BLaER1 (cell line): ENCODE measurements at regions not wholly inside any gene's neighbourhood (a gene's known extent, or its start where the extent isn't known, plus 50 kb on each side); places are given as distances from the start of the nearest gene placed in this dataset.

Experiments
- H3K27ac ChIP-seq: shearing (Covaris generic); formaldehyde crosslinking; 2 replicates; pipeline ENCODE4 v1.8.1; 2022
- H3K27me3 ChIP-seq: shearing (Covaris generic); formaldehyde crosslinking; 2 replicates; pipeline ENCODE4 v1.8.1; 2022
- H3K36me3 ChIP-seq: shearing (Covaris generic); formaldehyde crosslinking; 2 replicates; pipeline ENCODE4 v1.8.1; 2022
- H3K4me1 ChIP-seq: shearing (Covaris generic); formaldehyde crosslinking; 2 replicates; pipeline ENCODE4 v1.8.1; 2022
- H3K4me2 ChIP-seq: shearing (Covaris generic); formaldehyde crosslinking; 2 replicates; pipeline ENCODE4 v1.8.1; 2022
- H3K4me3 ChIP-seq: shearing (Covaris generic); formaldehyde crosslinking; 2 replicates; pipeline ENCODE4 v1.8.1; 2022
- H3K9ac ChIP-seq: shearing (Covaris generic); formaldehyde crosslinking; 2 replicates; pipeline ENCODE4 v1.8.1; 2022
- H3K9me3 ChIP-seq: shearing (Covaris generic); formaldehyde crosslinking; 2 replicates; pipeline ENCODE4 v1.8.1; 2022
- H4K20me1 ChIP-seq: shearing (Covaris generic); formaldehyde crosslinking; 2 replicates; pipeline ENCODE4 v1.8.1; 2022
- Cebpa-rat ChIP-seq: shearing (Covaris generic); IDR thresholded peaks from 2 replicates; pipeline ENCODE4 v1.8.1; 2022

GRCh38 chr13:34469196-34469986 is 472.7 kb upstream of the NBEA start:
- H4K20me1 ChIP-seq: no peaks in the 10 kb centered on the region
- no peak overlapping the region for H3K4me2 ChIP-seq
- no peaks in the 10 kb centered on the region for H3K27me3 ChIP-seq
- no peak overlapping the region for H3K9ac ChIP-seq
- TF ChIP-seq Cebpa-rat: no peak
- H3K4me1 ChIP-seq: no peaks in the 10 kb centered on the region
- H3K4me3 ChIP-seq: no peak overlapping the region
- no peak overlapping the region for H3K27ac ChIP-seq
- H3K36me3 ChIP-seq: no peaks in the 10 kb centered on the region
- no peaks in the 10 kb centered on the region for H3K9me3 ChIP-seq

DNA sequence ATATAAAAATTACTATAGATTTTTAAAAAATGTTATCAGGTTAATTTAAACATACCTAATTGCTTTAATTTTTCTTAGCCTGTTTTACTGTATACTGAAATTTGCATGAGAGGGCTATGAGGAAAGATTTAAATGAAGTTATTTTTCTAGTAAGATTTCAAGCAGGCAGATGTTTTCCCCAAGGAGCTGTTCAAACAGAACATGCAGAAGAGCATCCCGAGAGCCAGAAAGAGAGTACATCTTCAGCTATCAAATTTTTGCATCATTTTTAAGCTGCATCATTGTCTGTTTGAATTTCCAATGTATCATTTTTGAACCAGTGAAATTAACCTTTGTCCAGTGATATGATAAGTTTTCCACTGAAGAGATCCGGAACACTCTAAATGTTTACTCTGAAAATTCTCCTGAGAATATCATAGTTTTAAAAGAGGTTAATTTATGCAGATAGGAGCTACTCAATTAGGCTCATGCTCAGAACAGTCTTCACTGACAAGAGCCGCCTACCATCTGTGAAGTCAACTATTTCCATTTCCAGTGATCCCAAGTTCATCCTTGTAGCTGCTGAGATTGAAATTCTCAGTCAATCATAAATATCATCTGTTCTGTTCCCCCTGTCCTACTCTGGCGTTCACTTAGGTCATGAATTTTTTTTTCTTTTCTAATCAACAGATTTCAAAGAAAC is 467.7 kb upstream of the NBEA start:
- H3K9me3 ChIP-seq: no peaks in the 10 kb centered on the region
- no peaks in the 10 kb centered on the region for H3K4me1 ChIP-seq
- no peak overlapping the region for H3K4me3 ChIP-seq
- no peak overlapping the region for H3K9ac ChIP-seq
- no peak overlapping the region for H3K4me2 ChIP-seq
- H4K20me1 ChIP-seq: no peaks in the 10 kb centered on the region
- H3K27ac ChIP-seq: no peak overlapping the region
- no peaks in the 10 kb centered on the region for H3K36me3 ChIP-seq
- H3K27me3 ChIP-seq: no peaks in the 10 kb centered on the region
- TF ChIP-seq Cebpa-rat: no peak

DNA sequence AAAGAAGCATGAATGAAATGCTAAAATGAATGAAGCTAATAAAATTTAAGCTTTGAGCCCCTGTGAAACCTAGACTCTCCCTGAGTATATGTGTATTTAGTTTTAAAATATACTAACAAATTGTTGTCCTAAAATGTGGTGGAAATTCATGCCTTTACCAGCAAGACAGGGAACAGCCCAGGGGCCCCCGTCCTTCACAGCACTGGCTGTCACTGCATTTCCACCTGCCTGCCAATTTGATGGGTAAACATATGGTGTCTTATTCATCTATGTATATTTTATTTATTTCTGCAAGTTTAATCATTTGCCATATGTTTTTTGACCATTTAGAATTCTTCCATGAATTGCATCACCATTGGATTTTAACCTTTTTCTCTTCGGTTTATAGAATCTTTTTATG is 463.7 kb upstream of the NBEA start:
- Histone ChIP-seq H3K4me3 (no peak overlapping the region), H3K4me1 (no peaks in the 10 kb centered on the region), H3K27ac (no peak overlapping the region), H3K36me3 (no peaks in the 10 kb centered on the region), H3K4me2 (no peak overlapping the region), H3K27me3 (no peaks in the 10 kb centered on the region), H3K9ac (no peak overlapping the region), H4K20me1 (no peaks in the 10 kb centered on the region), H3K9me3 (no peaks in the 10 kb centered on the region)
- no peak for TF ChIP-seq Cebpa-rat

DNA sequence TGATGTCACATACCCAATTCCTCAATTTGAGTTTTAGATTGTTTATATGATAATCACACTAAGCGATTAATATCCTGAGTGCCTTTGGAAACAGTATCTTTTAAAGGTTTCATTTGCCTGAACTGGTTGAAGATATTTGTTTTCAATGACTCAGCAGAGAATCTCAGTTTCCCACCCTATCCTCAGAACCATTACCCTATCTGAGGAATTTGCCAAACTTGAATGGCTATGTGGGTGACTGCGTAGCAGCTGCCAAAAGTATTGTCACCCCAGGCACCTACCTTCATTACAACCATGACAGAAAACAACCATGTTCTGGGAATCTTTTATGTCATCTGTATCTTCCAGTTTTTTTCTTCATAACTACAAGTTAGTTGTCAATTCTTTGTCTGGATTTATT is 440.1 kb upstream of the NBEA start:
- Histone ChIP-seq H3K9me3 (no peaks in the 10 kb centered on the region), H3K9ac (no peak overlapping the region), H3K27me3 (no peaks in the 10 kb centered on the region), H3K4me3 (no peak overlapping the region), H4K20me1 (no peaks in the 10 kb centered on the region), H3K36me3 (no peaks in the 10 kb centered on the region), H3K4me2 (no peak overlapping the region), H3K27ac (no peak overlapping the region), H3K4me1 (no peaks in the 10 kb centered on the region)
- no peak for TF ChIP-seq Cebpa-rat

GRCh38 chr13:34502621-34503020 is 439.4 kb upstream of the NBEA start:
- Histone ChIP-seq H3K9me3 (no peaks in the 10 kb centered on the region), H4K20me1 (no peaks in the 10 kb centered on the region), H3K36me3 (no peaks in the 10 kb centered on the region), H3K9ac (no peak overlapping the region), H3K4me2 (no peak overlapping the region), H3K4me1 (no peaks in the 10 kb centered on the region), H3K27me3 (no peaks in the 10 kb centered on the region), H3K27ac (no peak overlapping the region), H3K4me3 (no peak overlapping the region)
- TF ChIP-seq Cebpa-rat: no peak

- Histone ChIP-seq H3K36me3 (no peaks in the 10 kb centered on the region), H3K27ac (no peak overlapping the region), H4K20me1 (no peaks in the 10 kb centered on the region), H3K9me3 (no peaks in the 10 kb centered on the region), H3K4me3 (no peak overlapping the region), H3K4me1 (no peaks in the 10 kb centered on the region), H3K27me3 (no peaks in the 10 kb centered on the region), H3K9ac (no peak overlapping the region), H3K4me2 (no peak overlapping the region)
- TF ChIP-seq Cebpa-rat: no peak
Observed at GRCh38 chr13:34506796-34507195, 435.3 kb upstream of the NBEA start.

- Histone ChIP-seq H3K9me3 (no peaks in the 10 kb centered on the region), H3K27me3 (no peaks in the 10 kb centered on the region), H3K36me3 (no peaks in the 10 kb centered on the region), H3K9ac (no peak overlapping the region), H4K20me1 (no peaks in the 10 kb centered on the region), H3K27ac (no peak overlapping the region), H3K4me1 (no peaks in the 10 kb centered on the region), H3K4me3 (no peak overlapping the region), H3K4me2 (no peak overlapping the region)
- TF ChIP-seq Cebpa-rat: no peak
Observed at GRCh38 chr13:34507630-34508029, 434.4 kb upstream of the NBEA start.

GRCh38 chr13:34512817-34513216 is 429.3 kb upstream of the NBEA start:
- H3K4me2 ChIP-seq: no peak overlapping the region
- H3K27me3 ChIP-seq: no peaks in the 10 kb centered on the region
- no peaks in the 10 kb centered on the region for H4K20me1 ChIP-seq
- no peak overlapping the region for H3K9ac ChIP-seq
- TF ChIP-seq Cebpa-rat: no peak
- no peak overlapping the region for H3K27ac ChIP-seq
- no peak overlapping the region for H3K4me3 ChIP-seq
- no peaks in the 10 kb centered on the region for H3K36me3 ChIP-seq
- no peaks in the 10 kb centered on the region for H3K9me3 ChIP-seq
- no peaks in the 10 kb centered on the region for H3K4me1 ChIP-seq

GRCh38 chr13:34513526-34513925 is 428.5 kb upstream of the NBEA start:
- H3K27ac ChIP-seq: no peak overlapping the region
- no peak overlapping the region for H3K9ac ChIP-seq
- H3K27me3 ChIP-seq: no peaks in the 10 kb centered on the region
- no peak for TF ChIP-seq Cebpa-rat
- H4K20me1 ChIP-seq: no peaks in the 10 kb centered on the region
- no peaks in the 10 kb centered on the region for H3K36me3 ChIP-seq
- H3K4me3 ChIP-seq: no peak overlapping the region
- no peak overlapping the region for H3K4me2 ChIP-seq
- no peaks in the 10 kb centered on the region for H3K9me3 ChIP-seq
- no peaks in the 10 kb centered on the region for H3K4me1 ChIP-seq

GRCh38 chr13:34515201-34515600 is 426.9 kb upstream of the NBEA start:
- Histone ChIP-seq H4K20me1 (no peaks in the 10 kb centered on the region), H3K27me3 (no peaks in the 10 kb centered on the region), H3K36me3 (no peaks in the 10 kb centered on the region), H3K9ac (no peak overlapping the region), H3K4me3 (no peak overlapping the region), H3K4me2 (no peak overlapping the region), H3K27ac (no peak overlapping the region), H3K9me3 (no peaks in the 10 kb centered on the region), H3K4me1 (no peaks in the 10 kb centered on the region)
- no peak for TF ChIP-seq Cebpa-rat
